Right lobe of liver (tissue), 4 donors: ENCODE measurements at regions not wholly inside any gene's neighbourhood (a gene's known extent, or its start where the extent isn't known, plus 50 kb on each side); places are given as distances from the start of the nearest gene placed in this dataset.

ENCODE experiments used
- POLR2A ChIP-seq: fragments of 450-650 bp; IDR thresholded peaks from one replicate; pipeline ENCODE4 v1.6.1; 2017; ENCODE audit warnings: antibody characterized with exemption, mild to moderate bottlenecking
- TF ChIP-seq, protein P1 (sequence below), 4 donors: fragments of 200-600 bp in 3 of 4; fragments of 450-650 bp in 1 of 4; IDR thresholded peaks; one replicate each; pipeline versions ENCODE4 v1.5.1 to v1.8.0; 2016 to 2022; ENCODE audit warnings: antibody characterized with exemption in 4 of 4, mild to moderate bottlenecking in 2 of 4
- donor health status: DM: no; HTN: no; CAD: no.
- donor health status: DM: no; HTN: no; CAD: no.
- donor health status: DM: no; HTN: yes; CAD: no.

GRCh38 chr17:77700165-77700881, 258.2 kb upstream of the TNRC6C start:
- TF ChIP-seq, protein P1, sequence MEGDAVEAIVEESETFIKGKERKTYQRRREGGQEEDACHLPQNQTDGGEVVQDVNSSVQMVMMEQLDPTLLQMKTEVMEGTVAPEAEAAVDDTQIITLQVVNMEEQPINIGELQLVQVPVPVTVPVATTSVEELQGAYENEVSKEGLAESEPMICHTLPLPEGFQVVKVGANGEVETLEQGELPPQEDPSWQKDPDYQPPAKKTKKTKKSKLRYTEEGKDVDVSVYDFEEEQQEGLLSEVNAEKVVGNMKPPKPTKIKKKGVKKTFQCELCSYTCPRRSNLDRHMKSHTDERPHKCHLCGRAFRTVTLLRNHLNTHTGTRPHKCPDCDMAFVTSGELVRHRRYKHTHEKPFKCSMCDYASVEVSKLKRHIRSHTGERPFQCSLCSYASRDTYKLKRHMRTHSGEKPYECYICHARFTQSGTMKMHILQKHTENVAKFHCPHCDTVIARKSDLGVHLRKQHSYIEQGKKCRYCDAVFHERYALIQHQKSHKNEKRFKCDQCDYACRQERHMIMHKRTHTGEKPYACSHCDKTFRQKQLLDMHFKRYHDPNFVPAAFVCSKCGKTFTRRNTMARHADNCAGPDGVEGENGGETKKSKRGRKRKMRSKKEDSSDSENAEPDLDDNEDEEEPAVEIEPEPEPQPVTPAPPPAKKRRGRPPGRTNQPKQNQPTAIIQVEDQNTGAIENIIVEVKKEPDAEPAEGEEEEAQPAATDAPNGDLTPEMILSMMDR (IDR thresholded peaks at IDR 0.05): no peak
- TF ChIP-seq POLR2A: no peak
